ENCODE measurements at regions not wholly inside any gene's neighbourhood (a gene's known extent, or its start where the extent isn't known, plus 50 kb on each side); places are given as distances from the start of the nearest gene placed in this dataset.

DNA sequence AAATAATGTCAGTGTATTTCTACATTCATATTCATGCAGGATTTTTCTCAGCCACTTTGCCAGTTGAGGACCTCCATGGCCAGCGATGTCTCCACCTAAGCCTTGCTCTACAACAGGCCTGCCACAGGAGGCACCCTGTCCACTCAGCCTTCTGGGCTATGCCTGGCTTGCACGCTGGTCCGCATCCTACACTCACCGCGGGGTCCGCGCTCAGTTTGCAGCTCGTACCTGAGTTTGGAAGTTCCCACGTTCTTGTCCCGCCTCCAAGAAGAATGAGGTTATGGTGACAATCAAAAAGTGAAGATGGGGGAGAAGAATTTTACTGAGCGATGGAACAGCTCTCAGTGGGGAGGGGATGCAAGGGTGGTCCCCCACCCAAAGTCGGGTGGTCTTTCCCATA lies 93.6 kb upstream of the GRIK1 start:
- ChIA-PET SMC1A (ENCODE audit: uncharacterized antibody, unreplicated experiment) (no interaction called here), RAD21 (ENCODE audit: unreplicated experiment) (no interaction called here), CTCF (interaction anchor here (0.5 kb wide), 1 partner anchor 17 kb away, joined by 3 read pairs; no protein-coding TSS in a partner anchor), POLR2A (no interaction called here)
- Histone ChIP-seq H4K20me1 (ENCODE audit: control insufficient read depth, insufficient read depth) (no peaks in the 10 kb centered on the region), H3K4me3 (no peak overlapping the region), H3K27me3 (replicated peaks in 1 of 2; ENCODE audit: control insufficient read depth in 2 of 2, insufficient read depth in 2 of 2, low read length in 1 of 2) (no peaks in the 10 kb centered on the region), H3K4me2 (ENCODE audit: control insufficient read depth, insufficient read depth) (no peak overlapping the region), H2AFZ (ENCODE audit: control insufficient read depth, low read depth, low read length) (no peak overlapping the region), H3K36me3 (ENCODE audit: control insufficient read depth in 2 of 2, insufficient read depth in 2 of 2, low read length in 1 of 2) (no peaks in the 10 kb centered on the region), H3K27ac (ENCODE audit: control insufficient read depth, insufficient read depth) (no peak overlapping the region), H3K4me1 (ENCODE audit: control insufficient read depth, insufficient read depth, low read length) (no peaks in the 10 kb centered on the region), H3K9me3 (replicated peaks; ENCODE audit: control insufficient read depth, insufficient read depth, low read length) (no peaks in the 10 kb centered on the region), H3K79me2 (ENCODE audit: control insufficient read depth, insufficient read depth, low read length) (no peaks in the 10 kb centered on the region), H3K9ac (ENCODE audit: control insufficient read depth, insufficient read depth, low read length) (no peak overlapping the region)
- intact Hi-C loops (cut with micrococcal nuclease; ENCODE audit: unreplicated experiment) (no loop called here), in situ Hi-C loops (cut with MboI) (no loop called here)
- ATAC-seq = no peak
- BruUV-seq (replicated peaks) = no TSS peak
- DNase-seq (ENCODE audit: low read depth, low spot score) = no peak
- FAIRE-seq = no peak
- TF ChIP-seq BACH1 (IDR thresholded peaks at IDR 0.05; ENCODE audit: borderline replicate concordance) = no peak
- no peak for TF ChIP-seq ZNF24 (IDR thresholded peaks at IDR 0.05)
- TF ChIP-seq CHD4 (IDR thresholded peaks at IDR 0.05) = no peak
- no peak for TF ChIP-seq CBX3 (IDR thresholded peaks at IDR 0.05; ENCODE audit: borderline replicate concordance, low read depth)
- TF ChIP-seq, protein P1, sequence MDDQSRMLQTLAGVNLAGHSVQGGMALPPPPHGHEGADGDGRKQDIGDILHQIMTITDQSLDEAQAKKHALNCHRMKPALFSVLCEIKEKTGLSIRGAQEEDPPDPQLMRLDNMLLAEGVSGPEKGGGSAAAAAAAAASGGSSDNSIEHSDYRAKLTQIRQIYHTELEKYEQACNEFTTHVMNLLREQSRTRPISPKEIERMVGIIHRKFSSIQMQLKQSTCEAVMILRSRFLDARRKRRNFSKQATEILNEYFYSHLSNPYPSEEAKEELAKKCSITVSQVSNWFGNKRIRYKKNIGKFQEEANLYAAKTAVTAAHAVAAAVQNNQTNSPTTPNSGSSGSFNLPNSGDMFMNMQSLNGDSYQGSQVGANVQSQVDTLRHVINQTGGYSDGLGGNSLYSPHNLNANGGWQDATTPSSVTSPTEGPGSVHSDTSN (IDR thresholded peaks at IDR 0.05; ENCODE audit: insufficient replicate concordance, low read depth, low read length) = no peak
- WGBS (ENCODE audit: insufficient coverage, insufficient replicate concordance, low lambda C conversion rate, missing lambda C conversion rate) = 45% methylated on average over 12 of the region's 12 CpGs

DNA sequence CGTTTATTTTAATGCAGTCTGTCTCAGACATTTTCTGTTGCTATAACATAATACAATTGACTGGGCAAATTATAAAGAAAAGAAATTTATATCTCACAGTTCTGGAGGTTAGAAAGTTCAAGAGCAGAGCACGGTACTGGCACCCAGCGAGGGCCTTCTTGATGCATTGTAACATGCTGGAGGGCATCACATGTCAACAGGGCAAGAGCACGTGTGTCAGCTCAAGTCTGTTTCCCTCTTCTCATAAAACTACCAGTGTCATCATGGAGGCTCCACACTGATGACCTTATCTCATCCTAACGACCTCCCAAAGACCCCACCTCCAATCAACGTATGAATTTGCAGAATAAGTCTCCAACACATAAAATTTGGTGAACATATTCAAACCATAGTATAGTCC lies 90.6 kb upstream of the GRIK1 start:
- FAIRE-seq = no peak
- Histone ChIP-seq H3K36me3 (ENCODE audit: control insufficient read depth in 2 of 2, insufficient read depth in 2 of 2, low read length in 1 of 2) (no peaks in the 10 kb centered on the region), H3K9ac (ENCODE audit: control insufficient read depth, insufficient read depth, low read length) (no peak overlapping the region), H3K27ac (ENCODE audit: control insufficient read depth, insufficient read depth) (no peak overlapping the region), H3K4me1 (ENCODE audit: control insufficient read depth, insufficient read depth, low read length) (no peaks in the 10 kb centered on the region), H2AFZ (ENCODE audit: control insufficient read depth, low read depth, low read length) (no peak overlapping the region), H3K4me3 (no peak overlapping the region), H3K4me2 (ENCODE audit: control insufficient read depth, insufficient read depth) (no peak overlapping the region), H3K79me2 (ENCODE audit: control insufficient read depth, insufficient read depth, low read length) (no peaks in the 10 kb centered on the region), H3K27me3 (replicated peaks in 1 of 2; ENCODE audit: control insufficient read depth in 2 of 2, insufficient read depth in 2 of 2, low read length in 1 of 2) (no peaks in the 10 kb centered on the region), H4K20me1 (ENCODE audit: control insufficient read depth, insufficient read depth) (no peaks in the 10 kb centered on the region), H3K9me3 (replicated peaks; ENCODE audit: control insufficient read depth, insufficient read depth, low read length) (no peaks in the 10 kb centered on the region)
- RAD21 ChIA-PET (ENCODE audit: unreplicated experiment) = no interaction called here
- in situ Hi-C loops (cut with MboI) (no loop called here), intact Hi-C loops (cut with micrococcal nuclease; ENCODE audit: unreplicated experiment) (no loop called here)
- POLR2A ChIA-PET = no interaction called here
- 0% methylated on average over 6 of the region's 6 CpGs for WGBS (ENCODE audit: insufficient coverage, insufficient replicate concordance, low lambda C conversion rate, missing lambda C conversion rate)
- SMC1A ChIA-PET (ENCODE audit: uncharacterized antibody, unreplicated experiment) = no interaction called here
- CTCF ChIA-PET = no interaction called here
- no TSS peak for BruUV-seq (replicated peaks)
- DNase-seq (ENCODE audit: low read depth, low spot score) = no peak
- TF ChIP-seq CHD1 (IDR thresholded peaks at IDR 0.05; ENCODE audit: low read depth, low read length) = no peak
- TF ChIP-seq POU2F2 (IDR thresholded peaks at IDR 0.05; ENCODE audit: borderline replicate concordance, low read depth, low read length) = no peak
- TF ChIP-seq EZH2 (IDR thresholded peaks at IDR 0.05; ENCODE audit: borderline replicate concordance, control insufficient read depth, low read depth, low read length) = no peak
- no peak for TF ChIP-seq BACH1 (IDR thresholded peaks at IDR 0.05; ENCODE audit: borderline replicate concordance)
- TF ChIP-seq, protein P2, sequence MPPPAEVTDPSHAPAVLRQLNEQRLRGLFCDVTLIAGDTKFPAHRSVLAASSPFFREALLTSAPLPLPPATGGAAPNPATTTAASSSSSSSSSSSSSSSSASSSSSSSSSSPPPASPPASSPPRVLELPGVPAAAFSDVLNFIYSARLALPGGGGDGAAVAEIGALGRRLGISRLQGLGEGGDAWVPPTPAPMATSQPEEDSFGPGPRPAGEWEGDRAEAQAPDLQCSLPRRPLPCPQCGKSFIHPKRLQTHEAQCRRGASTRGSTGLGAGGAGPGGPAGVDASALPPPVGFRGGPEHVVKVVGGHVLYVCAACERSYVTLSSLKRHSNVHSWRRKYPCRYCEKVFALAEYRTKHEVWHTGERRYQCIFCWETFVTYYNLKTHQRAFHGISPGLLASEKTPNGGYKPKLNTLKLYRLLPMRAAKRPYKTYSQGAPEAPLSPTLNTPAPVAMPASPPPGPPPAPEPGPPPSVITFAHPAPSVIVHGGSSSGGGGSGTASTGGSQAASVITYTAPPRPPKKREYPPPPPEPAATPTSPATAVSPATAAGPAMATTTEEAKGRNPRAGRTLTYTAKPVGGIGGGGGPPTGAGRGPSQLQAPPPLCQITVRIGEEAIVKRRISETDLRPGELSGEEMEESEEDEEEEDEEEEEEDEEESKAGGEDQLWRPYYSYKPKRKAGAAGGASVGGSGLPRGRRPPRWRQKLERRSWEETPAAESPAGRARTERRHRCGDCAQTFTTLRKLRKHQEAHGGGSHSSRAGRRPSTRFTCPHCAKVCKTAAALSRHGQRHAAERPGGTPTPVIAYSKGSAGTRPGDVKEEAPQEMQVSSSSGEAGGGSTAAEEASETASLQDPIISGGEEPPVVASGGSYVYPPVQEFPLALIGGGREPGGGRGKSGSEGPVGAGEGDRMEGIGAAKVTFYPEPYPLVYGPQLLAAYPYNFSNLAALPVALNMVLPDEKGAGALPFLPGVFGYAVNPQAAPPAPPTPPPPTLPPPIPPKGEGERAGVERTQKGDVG (CRISPR knock-in tag; IDR thresholded peaks at IDR 0.05) = no peak
- no peak for TF ChIP-seq ZNF274 (IDR thresholded peaks at IDR 0.05; ENCODE audit: insufficient read depth, insufficient read length)
- no peak for ATAC-seq
